Urinary bladder (tissue), 3 donors: ENCODE measurements at regions not wholly inside any gene's neighbourhood (a gene's known extent, or its start where the extent isn't known, plus 50 kb on each side); places are given as distances from the start of the nearest gene placed in this dataset.

Source experiments
- DNase-seq: peaks from one replicate; pipeline ENCODE4 v3.0.0-alpha.2; 2015; ENCODE audit errors: extremely low spot score
- H3K27ac ChIP-seq: one replicate; pipeline ENCODE4 v1.5.1; 2013; ENCODE audit warnings: low read depth, mild to moderate bottlenecking, moderate library complexity
- H3K36me3 ChIP-seq: one replicate; pipeline ENCODE4 v1.6.1; 2013; ENCODE audit warnings: mild to moderate bottlenecking, moderate library complexity; ENCODE audit not compliant: insufficient read depth
- H3K4me1 ChIP-seq: one replicate; pipeline ENCODE4 v1.6.1; 2013; ENCODE audit warnings: mild to moderate bottlenecking, moderate library complexity; ENCODE audit not compliant: insufficient read depth
- H3K4me3 ChIP-seq: one replicate; pipeline ENCODE4 v1.5.1; 2013; ENCODE audit warnings: low read depth, low read length
- WGBS: extraction: QIAGEN DNeasy Blood & Tissue Kit; methylation state at CpG from one replicate; pipeline ENCODE4 v1.1.7; 2013; 5-methylcytosine and 5-hydroxymethylcytosine counted together
- donor health status: healthy with polysubstance abuse.
- donor health status: healthy.

- Histone ChIP-seq H3K4me1 (no peaks in the 10 kb centered on the region), H3K27ac (no peak overlapping the region), H3K4me3 (no peak overlapping the region), H3K36me3 (no peaks in the 10 kb centered on the region)
- no peak for DNase-seq
- 84% methylated on average over 10 of the region's 10 CpGs for WGBS
Observed at GRCh38 chr20:24808616-24809015, 140.5 kb upstream of the CST7 start.

GRCh38 chr20:24809606-24810005 lies 139.5 kb upstream of the CST7 start:
- no peaks in the 10 kb centered on the region for H3K36me3 ChIP-seq
- DNase-seq: no peak
- H3K4me1 ChIP-seq: no peaks in the 10 kb centered on the region
- no peak overlapping the region for H3K27ac ChIP-seq
- no peak overlapping the region for H3K4me3 ChIP-seq
- WGBS: 84% methylated on average over 12 of the region's 12 CpGs

- 87% methylated on average over 6 of the region's 6 CpGs for WGBS
- H3K27ac ChIP-seq: no peak overlapping the region
- no peaks in the 10 kb centered on the region for H3K36me3 ChIP-seq
- DNase-seq: no peak
- H3K4me3 ChIP-seq: no peak overlapping the region
- H3K4me1 ChIP-seq: no peaks in the 10 kb centered on the region
Observed at GRCh38 chr20:24810676-24811407, 138.2 kb upstream of the CST7 start.

- Histone ChIP-seq H3K36me3 (no peaks in the 10 kb centered on the region), H3K4me3 (no peak overlapping the region), H3K27ac (no peak overlapping the region), H3K4me1 (no peaks in the 10 kb centered on the region)
- 60% methylated on average over 6 of the region's 6 CpGs for WGBS
- no peak for DNase-seq
Observed at GRCh38 chr20:24812373-24812772, 136.7 kb upstream of the CST7 start.

GRCh38 chr20:24813080-24813479 lies 136.0 kb upstream of the CST7 start:
- WGBS: 88% methylated on average over 35 of the region's 35 CpGs
- H3K36me3 ChIP-seq: no peaks in the 10 kb centered on the region
- no peak for DNase-seq

GRCh38 chr20:24813496-24813895 lies 135.6 kb upstream of the CST7 start:
- no peak for DNase-seq
- WGBS: 81% methylated on average over 5 of the region's 5 CpGs
- Histone ChIP-seq H3K36me3 (no peaks in the 10 kb centered on the region), H3K27ac (no peak overlapping the region), H3K4me1 (no peaks in the 10 kb centered on the region), H3K4me3 (no peak overlapping the region)

More at GRCh38 chr20:24813080-24813479, 136.0 kb upstream of the CST7 start:
- Histone ChIP-seq H3K4me1 (no peaks in the 10 kb centered on the region), H3K27ac (no peak overlapping the region), H3K4me3 (no peak overlapping the region)

GRCh38 chr20:24813936-24814335 lies 135.1 kb upstream of the CST7 start:
- 76% methylated on average over 6 of the region's 6 CpGs for WGBS
- H3K36me3 ChIP-seq: no peaks in the 10 kb centered on the region

GRCh38 chr20:24814556-24815195 lies 134.4 kb upstream of the CST7 start:
- no peak overlapping the region for H3K27ac ChIP-seq
- no peaks in the 10 kb centered on the region for H3K4me1 ChIP-seq
- H3K36me3 ChIP-seq: no peaks in the 10 kb centered on the region
- H3K4me3 ChIP-seq: no peak overlapping the region
- DNase-seq: no peak
- 74% methylated on average over 9 of the region's 9 CpGs for WGBS

More at GRCh38 chr20:24813936-24814335, 135.1 kb upstream of the CST7 start:
- no peak for DNase-seq
- no peak overlapping the region for H3K4me3 ChIP-seq
- no peaks in the 10 kb centered on the region for H3K4me1 ChIP-seq
- H3K27ac ChIP-seq: no peak overlapping the region

- no peak for DNase-seq
- WGBS: 81% methylated on average over 16 of the region's 16 CpGs
- H3K36me3 ChIP-seq: no peaks in the 10 kb centered on the region
Observed at GRCh38 chr20:24815196-24815815, 133.8 kb upstream of the CST7 start.

GRCh38 chr20:24815931-24816330 lies 133.1 kb upstream of the CST7 start:
- no peak for DNase-seq

More at GRCh38 chr20:24815196-24815815, 133.8 kb upstream of the CST7 start:
- H3K27ac ChIP-seq: no peak overlapping the region
- H3K4me3 ChIP-seq: no peak overlapping the region
- no peaks in the 10 kb centered on the region for H3K4me1 ChIP-seq

GRCh38 chr20:24816431-24816830 lies 132.6 kb upstream of the CST7 start:
- no peaks in the 10 kb centered on the region for H3K36me3 ChIP-seq
- WGBS: 78% methylated on average over 6 of the region's 6 CpGs
- H3K4me1 ChIP-seq: no peaks in the 10 kb centered on the region
- H3K4me3 ChIP-seq: no peak overlapping the region
- H3K27ac ChIP-seq: no peak overlapping the region
- DNase-seq: no peak

More at GRCh38 chr20:24815931-24816330, 133.1 kb upstream of the CST7 start:
- Histone ChIP-seq H3K27ac (no peak overlapping the region), H3K36me3 (no peaks in the 10 kb centered on the region), H3K4me1 (no peaks in the 10 kb centered on the region), H3K4me3 (no peak overlapping the region)
- 85% methylated on average over 17 of the region's 17 CpGs for WGBS

GRCh38 chr20:24816907-24817306 lies 132.2 kb upstream of the CST7 start:
- Histone ChIP-seq H3K4me3 (no peak overlapping the region), H3K27ac (no peak overlapping the region), H3K36me3 (no peaks in the 10 kb centered on the region), H3K4me1 (no peaks in the 10 kb centered on the region)
- 63% methylated on average over 4 of the region's 4 CpGs for WGBS
- DNase-seq: no peak

- no peak for DNase-seq
- H3K36me3 ChIP-seq: no peaks in the 10 kb centered on the region
- no peak overlapping the region for H3K27ac ChIP-seq
- WGBS: 84% methylated on average over 6 of the region's 6 CpGs
- no peak overlapping the region for H3K4me3 ChIP-seq
- H3K4me1 ChIP-seq: no peaks in the 10 kb centered on the region
Observed at GRCh38 chr20:24817351-24817750, 131.7 kb upstream of the CST7 start.

GRCh38 chr20:24818056-24818455 lies 131.0 kb upstream of the CST7 start:
- no peaks in the 10 kb centered on the region for H3K4me1 ChIP-seq
- H3K4me3 ChIP-seq: no peak overlapping the region
- no peak for DNase-seq
- WGBS: 86% methylated on average over 5 of the region's 5 CpGs
- H3K36me3 ChIP-seq: no peaks in the 10 kb centered on the region
- H3K27ac ChIP-seq: no peak overlapping the region
